K562 (cell line): ENCODE measurements at regions not wholly inside any gene's neighbourhood (a gene's known extent, or its start where the extent isn't known, plus 50 kb on each side); places are given as distances from the start of the nearest gene placed in this dataset.

Experiments used
- ATAC-seq: fragments of 200-7000 bp; cut with Tn5 transposase; 3 replicates; pipeline ENCODE4 v1.9.1; 2020; ENCODE audit warnings: moderate library complexity
- BruUV-seq: library from RNA; stranded (reverse); fragments of 400-500 nt; replicated peaks from 2 replicates; lab custom pipeline; 2021; lab: Mats Ljungman, UMichigan
- CTCF ChIA-PET: fragments of 300-600 bp; formaldehyde crosslinking; extraction: SDS; loops from one replicate; lab custom pipeline; 2021; ENCODE audit warnings: low intra/inter-chr PET ratio; lab: Yijun Ruan, JAX
- POLR2A ChIA-PET: fragments of 300-600, 350-650 bp; sonication (Branson Sonifier 250); formaldehyde crosslinking; extraction: SDS; loops from one replicate; lab custom pipeline; 2021; ENCODE audit warnings: antibody characterized with exemption, inconsistent platforms; lab: Yijun Ruan, JAX
- DNase-seq, 4 experiments: peaks; one replicate each; pipeline versions ENCODE4 v3.0.0 to v3.0.0-alpha.2; 2011 to 2018; ENCODE audit warnings: low spot score in 3 of 4, mixed read lengths in 3 of 4; ENCODE audit errors: extremely low read depth in 1 of 4
- FAIRE-seq: peaks from 2 replicates; lab custom pipeline; 2011; peaks lifted over from hg19 to GRCh38; lab: Jason Lieb, UNC
- H2AFZ ChIP-seq: 2 replicates; pipeline ENCODE4 v1.6.0; 2011; ENCODE audit warnings: low read depth, low read length, control low read depth, inconsistent platforms
- H3K27ac ChIP-seq: fragments of 200-600 bp; 3 replicates; pipeline ENCODE4 v1.8.0; 2011; ENCODE audit warnings: low read depth, mild to moderate bottlenecking, control low read depth, inconsistent platforms, low read length, moderate library complexity, mixed read lengths; ENCODE audit errors: extremely low read depth
- H3K27me3 ChIP-seq, 2 experiments: fragments of 300-600 bp in 1 of 2; 2 replicates in 1 of 2; 3 replicates in 1 of 2; pipeline versions ENCODE4 v1.6.0 to v1.8.0; 2011; ENCODE audit warnings: inconsistent platforms in 2 of 2, low read length in 2 of 2, mild to moderate bottlenecking in 1 of 2, mixed read lengths in 1 of 2, moderate library complexity in 1 of 2; ENCODE audit not compliant: control insufficient read depth in 2 of 2, insufficient read depth in 2 of 2
- H3K36me3 ChIP-seq: fragments of 300-600 bp; 3 replicates; pipeline ENCODE4 v1.8.0; 2011; ENCODE audit warnings: mild to moderate bottlenecking, low read length, inconsistent platforms; ENCODE audit not compliant: control insufficient read depth, insufficient read depth
- H3K4me1 ChIP-seq, 2 experiments: fragments of 200-600 bp in 1 of 2; replicated peaks in 1 of 2; 2 replicates in 1 of 2; 3 replicates in 1 of 2; pipeline versions ENCODE4 v1.5.1 to v1.8.0; 2011; ENCODE audit warnings: inconsistent platforms in 2 of 2, low read length in 2 of 2, mild to moderate bottlenecking in 1 of 2, mixed read lengths in 1 of 2, moderate library complexity in 1 of 2; ENCODE audit not compliant: control insufficient read depth in 2 of 2, insufficient read depth in 2 of 2
- H3K4me2 ChIP-seq: 2 replicates; pipeline ENCODE4 v1.6.1; 2011; ENCODE audit warnings: low read length, control low read depth, inconsistent platforms, mixed read lengths; ENCODE audit not compliant: insufficient read depth
- H3K4me3 ChIP-seq: fragments of 200-600 bp; sonication (generic), shearing (Covaris generic); 2 replicates; pipeline ENCODE4 v1.5.1; 2016; ENCODE audit warnings: control low read depth, inconsistent platforms
- H3K79me2 ChIP-seq: fragments of 200-600 bp; 3 replicates; pipeline ENCODE4 v1.8.0; 2011; ENCODE audit warnings: low read length, inconsistent platforms; ENCODE audit not compliant: control insufficient read depth, insufficient read depth
- H3K9ac ChIP-seq, 2 experiments: 2 replicates each; pipeline versions ENCODE4 v1.6.0 to v1.6.1; 2011; ENCODE audit warnings: low read depth in 2 of 2, low read length in 2 of 2, control low read depth in 1 of 2, inconsistent platforms in 1 of 2, mild to moderate bottlenecking in 1 of 2, mixed read lengths in 1 of 2; ENCODE audit not compliant: insufficient read depth in 1 of 2
- H3K9me1 ChIP-seq: one replicate; pipeline ENCODE4 v1.6.0; 2011; ENCODE audit warnings: inconsistent platforms, mild to moderate bottlenecking, low read length, moderate library complexity; ENCODE audit not compliant: control insufficient read depth, insufficient read depth
- H3K9me3 ChIP-seq: replicated peaks from 2 replicates; pipeline ENCODE4 v1.5.1; 2011; ENCODE audit warnings: low read depth, low read length, inconsistent platforms; ENCODE audit not compliant: control insufficient read depth, insufficient read depth
- H4K20me1 ChIP-seq: replicated peaks from 2 replicates; pipeline ENCODE4 v1.6.1; 2011; ENCODE audit warnings: low read length, inconsistent platforms, mixed read lengths; ENCODE audit not compliant: control insufficient read depth, insufficient read depth
- CBX1 ChIP-seq: sonication (generic); IDR thresholded peaks from 2 replicates; pipeline ENCODE4 v1.6.1; 2016; ENCODE audit warnings: antibody characterized with exemption, low read depth, mild to moderate bottlenecking
- CSDE1 ChIP-seq, 2 experiments: fragments of 450-650 bp; IDR thresholded peaks; 2 replicates each; pipeline ENCODE4 v1.6.1; 2016; ENCODE audit warnings: mild to moderate bottlenecking in 1 of 2
- HNRNPK ChIP-seq: fragments of 200-400 bp; formaldehyde crosslinking; IDR thresholded peaks from one replicate; pipeline ENCODE4 v1.6.1; 2018; ENCODE audit warnings: mild to moderate bottlenecking, low read depth, low read length; ENCODE audit not compliant: poor library complexity, severe bottlenecking
- MAZ ChIP-seq, 2 experiments: fragments of 450-650 bp in 1 of 2; sonication (generic) in 1 of 2; formaldehyde crosslinking; IDR thresholded peaks in 1 of 2; conservative IDR thresholded peaks in 1 of 2; 2 replicates each; pipeline versions ENCODE4 v1.4.0 to v1.5.0; 2020; ENCODE audit warnings: mild to moderate bottlenecking in 1 of 2, missing genetic modification reagents in 1 of 2
- MYC ChIP-seq, 2 experiments: fragments of 250-450 bp in 1 of 2; sonication (Bioruptor Pico) in 1 of 2; IDR thresholded peaks; 2 replicates each; pipeline versions ENCODE4 v1.5.1 to v1.6.1; 2012 to 2021; ENCODE audit warnings: low read depth in 2 of 2, borderline replicate concordance in 1 of 2, improper control_type of control experiment in 1 of 2, low read length in 1 of 2, mild to moderate bottlenecking in 1 of 2, moderate library complexity in 1 of 2
- STAT6 ChIP-seq: sonication (generic); formaldehyde crosslinking; IDR thresholded peaks from 2 replicates; pipeline ENCODE4 v1.8.1; 2023; ENCODE audit warnings: mild to moderate bottlenecking, missing genetic modification reagents
- THRAP3 ChIP-seq: fragments of 450-650 bp; IDR thresholded peaks from 2 replicates; pipeline ENCODE4 v1.6.1; 2016; ENCODE audit warnings: mild to moderate bottlenecking, inconsistent platforms, borderline replicate concordance
- ZFP36 ChIP-seq: fragments of 150-350 bp; IDR thresholded peaks from 2 replicates; pipeline ENCODE4 v1.6.1; 2018; ENCODE audit warnings: low read length, low read depth; ENCODE audit not compliant: partially characterized antibody
- ZNF274 ChIP-seq: IDR thresholded peaks from 2 replicates; pipeline ENCODE4 v1.6.1; 2011; ENCODE audit warnings: low read depth, mild to moderate bottlenecking, low read length, moderate library complexity, borderline replicate concordance
- ZNF75A ChIP-seq: fragments of 450-650 bp; formaldehyde crosslinking; IDR thresholded peaks from 2 replicates; pipeline ENCODE4 v1.4.0; 2020; ENCODE audit warnings: mild to moderate bottlenecking
- ZNF778 ChIP-seq: fragments of 450-650 bp; formaldehyde crosslinking; IDR thresholded peaks from 2 replicates; pipeline ENCODE4 v1.4.0; 2020; ENCODE audit warnings: mild to moderate bottlenecking, moderate library complexity
- WGBS: fragments of 100-300 bp; shearing (Covaris generic); methylation state at CpG from one replicate; pipeline ENCODE4 v1.1.6; 2016; ENCODE audit warnings: low coverage, mixed read lengths; ENCODE audit not compliant: insufficient coverage; ENCODE audit errors: missing lambda C conversion rate; 5-methylcytosine and 5-hydroxymethylcytosine counted together
- in situ Hi-C: fragments of 300-500 bp; cut with MboI; formaldehyde crosslinking; loops from 4 replicates; pipeline ENCODE4 v1.15.0; 2018; ENCODE audit warnings: inconsistent platforms, mixed read lengths
- intact Hi-C: fragments of 100-400 bp; cut with micrococcal nuclease; formaldehyde crosslinking; loops from 2 replicates; pipeline ENCODE4 v1.14.2; 2022
- TF ChIP-seq, protein P1 (sequence below): fragments of 250-450 bp; sonication (Bioruptor Pico); IDR thresholded peaks from 2 replicates; pipeline ENCODE4 v1.4.0; 2020

DNA sequence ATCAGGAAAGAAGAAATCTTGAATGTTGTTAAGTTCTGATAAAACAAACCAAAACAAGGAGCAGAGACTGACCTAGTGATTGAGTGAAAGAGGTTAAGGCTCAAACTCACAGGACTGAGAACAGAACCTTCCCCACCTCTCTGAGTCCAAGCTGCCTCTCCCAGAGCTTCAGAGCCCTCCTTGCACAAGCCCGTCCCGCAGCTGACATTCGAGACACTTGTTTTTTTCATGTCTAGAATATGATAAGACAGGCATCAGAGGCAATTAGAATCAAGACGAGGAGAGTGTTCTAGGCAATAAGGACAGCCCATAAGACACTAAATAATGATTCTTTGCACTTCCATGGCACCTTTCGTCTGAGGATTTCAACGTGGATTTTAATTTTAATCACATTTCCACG is 140.6 kb downstream of the PXDC1 start (continued):
- no peak for TF ChIP-seq STAT6
- no peak for TF ChIP-seq MAZ (CRISPR knock-in tag; conservative IDR thresholded peaks at IDR 0.05 in 1 of 2, IDR thresholded peaks at IDR 0.05 in 1 of 2)

DNA sequence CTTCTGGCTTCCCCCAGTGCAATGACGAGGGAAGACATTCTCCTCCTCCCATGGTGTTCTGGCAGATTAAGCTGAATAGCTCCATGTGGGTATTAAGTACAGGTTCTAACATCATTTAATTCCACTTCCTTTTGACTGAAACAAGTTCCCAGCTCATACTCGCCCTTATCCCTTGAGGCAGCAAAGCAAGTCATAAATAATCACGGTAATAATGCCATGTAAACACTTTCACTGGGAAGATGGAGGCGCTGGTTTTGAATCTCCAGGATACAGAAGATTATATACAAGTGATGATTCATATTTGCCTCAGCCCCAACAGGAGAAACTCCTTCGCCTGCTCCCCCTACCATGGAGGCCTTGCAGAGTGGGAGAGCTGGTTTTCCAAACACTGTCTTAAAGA is 141.3 kb downstream of the PXDC1 start:
- BruUV-seq, result no TSS peak
- peaks cover 4% of the 10 kb centered on the region for H3K9me1 ChIP-seq
- no peak overlapping the region for H3K27ac ChIP-seq
- no peaks in the 10 kb centered on the region for H3K4me1 ChIP-seq
- H3K4me2 ChIP-seq, result no peak overlapping the region
- ATAC-seq (no peak), DNase-seq (no peak), FAIRE-seq (no peak)
- no peak overlapping the region for H2AFZ ChIP-seq
- no peak overlapping the region for H3K9ac ChIP-seq
- H3K36me3 ChIP-seq, result no peaks in the 10 kb centered on the region
- no peak overlapping the region for H3K4me3 ChIP-seq
- no peaks in the 10 kb centered on the region for H3K9me3 ChIP-seq
- TF ChIP-seq ZNF274, result no peak
- TF ChIP-seq CBX1, result no peak
- no peak for TF ChIP-seq ZFP36
- no peak for TF ChIP-seq ZNF75A (CRISPR knock-in tag)
- no peak for TF ChIP-seq ZNF778 (CRISPR knock-in tag)
- TF ChIP-seq MYC (IDR thresholded peaks at IDR 0.05; ENCODE audit: low read depth, low read length), result no peak
- TF ChIP-seq MYC (CRISPR knock-in tag; IDR thresholded peaks at IDR 0.05; ENCODE audit: borderline replicate concordance, low read depth), result no peak
- TF ChIP-seq HNRNPK, result no peak
- TF ChIP-seq THRAP3, result no peak
- no peak for TF ChIP-seq CSDE1 (IDR thresholded peaks at IDR 0.05)
- TF ChIP-seq, protein P1, sequence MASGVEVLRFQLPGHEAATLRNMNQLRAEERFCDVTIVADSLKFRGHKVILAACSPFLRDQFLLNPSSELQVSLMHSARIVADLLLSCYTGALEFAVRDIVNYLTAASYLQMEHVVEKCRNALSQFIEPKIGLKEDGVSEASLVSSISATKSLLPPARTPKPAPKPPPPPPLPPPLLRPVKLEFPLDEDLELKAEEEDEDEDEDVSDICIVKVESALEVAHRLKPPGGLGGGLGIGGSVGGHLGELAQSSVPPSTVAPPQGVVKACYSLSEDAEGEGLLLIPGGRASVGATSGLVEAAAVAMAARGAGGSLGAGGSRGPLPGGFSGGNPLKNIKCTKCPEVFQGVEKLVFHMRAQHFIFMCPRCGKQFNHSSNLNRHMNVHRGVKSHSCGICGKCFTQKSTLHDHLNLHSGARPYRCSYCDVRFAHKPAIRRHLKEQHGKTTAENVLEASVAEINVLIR (CRISPR knock-in tag), result no peak
- CTCF ChIA-PET, result no interaction called here
- POLR2A ChIA-PET, result interaction anchor here (0.6 to 1.0 kb wide), 5 partner anchors 8 to 238 kb away, joined by 3 read pairs; no protein-coding TSS in a partner anchor
- in situ Hi-C loops (no loop called here), intact Hi-C loops (loop anchor here (10.0 kb wide), 1 partner anchor 325 kb away; no protein-coding TSS in a partner anchor)
- H3K79me2 ChIP-seq, result no peaks in the 10 kb centered on the region
- WGBS, result under 1% methylated on average over 5 of the region's 5 CpGs
- H3K27me3 ChIP-seq, result peaks cover 51 to 73% of the 10 kb centered on the region in 2 experiments
- H4K20me1 ChIP-seq, result 0 out of 2 replicates have a peak, but pooled peaks cover 3% of the 10 kb centered on the region
